AG04449 (cell line): ENCODE measurements at regions not wholly inside any gene's neighbourhood (a gene's known extent, or its start where the extent isn't known, plus 50 kb on each side); places are given as distances from the start of the nearest gene placed in this dataset.

ENCODE experiments used
- CTCF ChIA-PET: fragments of 350-600 bp; formaldehyde crosslinking; extraction: SDS; loops from one replicate; lab custom pipeline; 2021; ENCODE audit warnings: antibody characterized with exemption; lab: Yijun Ruan, JAX
- POLR2A ChIA-PET: fragments of 400-600, 350-600 bp; formaldehyde crosslinking; extraction: SDS; loops from one replicate; lab custom pipeline; 2020; ENCODE audit warnings: antibody characterized with exemption, inconsistent platforms; lab: Yijun Ruan, JAX
- DNase-seq: peaks from one replicate; pipeline ENCODE4 v3.0.0-alpha.2; 2010; ENCODE audit warnings: low read depth, low spot score
- H3K4me3 ChIP-seq: 2 replicates; pipeline ENCODE4 v1.5.1; 2011; ENCODE audit warnings: low read depth, mild to moderate bottlenecking, control low read depth, low read length
- TF ChIP-seq, protein P1 (sequence below): IDR thresholded peaks from one replicate; pipeline ENCODE4 v1.5.1; 2011; ENCODE audit warnings: mild to moderate bottlenecking, moderate library complexity, low read length, control low read depth, inconsistent platforms; ENCODE audit not compliant: insufficient read depth; ENCODE audit errors: missing control alignments

DNA sequence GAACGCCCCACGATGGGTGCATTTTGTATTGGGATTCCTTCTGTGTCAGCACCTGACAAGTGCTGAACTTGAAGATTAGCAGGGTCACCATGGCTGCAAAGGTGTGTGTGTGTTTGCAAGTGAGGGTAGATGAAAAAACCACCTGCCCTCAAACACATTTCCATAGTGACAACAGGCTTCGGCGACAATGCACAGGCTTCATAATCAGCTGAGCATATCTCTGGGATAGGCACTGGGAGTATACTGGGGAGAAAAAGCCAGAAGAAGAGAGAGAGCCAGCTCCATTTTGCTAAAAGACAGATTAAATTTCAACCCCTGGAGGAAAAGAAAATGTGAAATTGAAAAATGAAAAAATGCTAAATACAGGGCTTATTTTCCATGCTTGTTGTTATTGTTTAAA lies 656.1 kb downstream of the INHBA start:
- DNase-seq: no peak
- ChIA-PET CTCF (interaction anchor here (0.8 to 1.8 kb wide), 4 partner anchors 8 to 650 kb away, joined by 3 to 4 read pairs (median 3); no protein-coding TSS in a partner anchor), POLR2A (no interaction called here)
- H3K4me3 ChIP-seq: no peak overlapping the region
- TF ChIP-seq, protein P1, sequence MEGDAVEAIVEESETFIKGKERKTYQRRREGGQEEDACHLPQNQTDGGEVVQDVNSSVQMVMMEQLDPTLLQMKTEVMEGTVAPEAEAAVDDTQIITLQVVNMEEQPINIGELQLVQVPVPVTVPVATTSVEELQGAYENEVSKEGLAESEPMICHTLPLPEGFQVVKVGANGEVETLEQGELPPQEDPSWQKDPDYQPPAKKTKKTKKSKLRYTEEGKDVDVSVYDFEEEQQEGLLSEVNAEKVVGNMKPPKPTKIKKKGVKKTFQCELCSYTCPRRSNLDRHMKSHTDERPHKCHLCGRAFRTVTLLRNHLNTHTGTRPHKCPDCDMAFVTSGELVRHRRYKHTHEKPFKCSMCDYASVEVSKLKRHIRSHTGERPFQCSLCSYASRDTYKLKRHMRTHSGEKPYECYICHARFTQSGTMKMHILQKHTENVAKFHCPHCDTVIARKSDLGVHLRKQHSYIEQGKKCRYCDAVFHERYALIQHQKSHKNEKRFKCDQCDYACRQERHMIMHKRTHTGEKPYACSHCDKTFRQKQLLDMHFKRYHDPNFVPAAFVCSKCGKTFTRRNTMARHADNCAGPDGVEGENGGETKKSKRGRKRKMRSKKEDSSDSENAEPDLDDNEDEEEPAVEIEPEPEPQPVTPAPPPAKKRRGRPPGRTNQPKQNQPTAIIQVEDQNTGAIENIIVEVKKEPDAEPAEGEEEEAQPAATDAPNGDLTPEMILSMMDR: no peak

DNA sequence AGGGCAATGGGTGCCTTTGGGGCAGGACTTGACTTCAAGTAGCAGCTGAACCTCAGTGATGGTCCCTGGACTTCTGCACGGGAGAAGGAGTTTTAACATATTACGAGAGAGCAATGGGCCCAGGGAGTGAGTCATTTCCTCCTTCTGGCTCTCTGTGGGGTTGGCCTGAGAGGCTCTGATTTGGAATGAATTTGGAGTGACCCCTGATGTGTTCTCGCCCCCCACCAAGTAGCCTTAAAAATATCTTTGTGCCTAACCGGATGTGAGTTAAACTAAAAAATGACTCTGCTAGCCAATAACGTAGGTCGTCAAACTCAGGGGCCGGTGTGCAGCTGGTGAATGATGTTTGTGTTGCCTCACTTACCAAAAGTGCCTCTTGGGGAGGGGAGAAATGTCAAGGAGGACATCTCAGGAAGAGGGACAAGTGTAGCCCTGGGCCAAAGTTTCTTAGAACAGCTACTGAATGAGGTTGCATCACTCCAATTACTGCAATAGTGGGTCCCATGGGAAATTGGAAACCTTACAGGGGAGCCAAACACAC lies 656.6 kb downstream of the INHBA start:
- TF ChIP-seq, protein P1: no peak
- CTCF ChIA-PET: interaction anchor here (0.8 to 1.7 kb wide), 3 partner anchors 9 to 650 kb away, joined by 3 to 7 read pairs (median 4); no protein-coding TSS in a partner anchor
- DNase-seq: no peak
- no peak overlapping the region for H3K4me3 ChIP-seq
- POLR2A ChIA-PET: no interaction called here

DNA sequence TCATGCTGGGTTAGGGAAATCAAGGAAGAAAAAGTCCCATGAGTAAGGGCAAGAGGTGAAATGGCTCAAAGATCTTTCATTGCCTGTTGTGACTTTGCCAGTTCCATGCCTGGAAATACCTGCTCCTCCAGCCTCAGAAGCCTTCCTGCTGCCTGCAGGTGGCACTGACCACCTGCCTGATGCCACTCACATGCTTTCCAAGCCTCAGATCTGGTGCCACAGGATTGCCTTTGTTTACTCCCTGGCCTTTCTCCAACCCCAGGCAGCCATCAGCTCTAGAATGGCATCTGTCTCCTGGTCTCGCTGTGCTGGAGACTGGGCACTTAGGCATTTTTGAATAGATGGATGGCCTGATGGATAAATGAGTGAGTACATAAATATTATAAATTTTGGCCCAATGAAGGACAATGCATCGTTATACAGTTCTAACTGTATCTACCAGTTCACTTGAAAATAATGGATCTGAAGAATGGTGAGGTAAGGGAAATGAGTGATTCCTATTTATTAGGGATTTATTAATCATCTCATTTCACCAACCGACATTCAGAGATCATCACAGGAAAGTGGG lies 657.2 kb downstream of the INHBA start:
- no peak for DNase-seq
- POLR2A ChIA-PET: no interaction called here

DNA sequence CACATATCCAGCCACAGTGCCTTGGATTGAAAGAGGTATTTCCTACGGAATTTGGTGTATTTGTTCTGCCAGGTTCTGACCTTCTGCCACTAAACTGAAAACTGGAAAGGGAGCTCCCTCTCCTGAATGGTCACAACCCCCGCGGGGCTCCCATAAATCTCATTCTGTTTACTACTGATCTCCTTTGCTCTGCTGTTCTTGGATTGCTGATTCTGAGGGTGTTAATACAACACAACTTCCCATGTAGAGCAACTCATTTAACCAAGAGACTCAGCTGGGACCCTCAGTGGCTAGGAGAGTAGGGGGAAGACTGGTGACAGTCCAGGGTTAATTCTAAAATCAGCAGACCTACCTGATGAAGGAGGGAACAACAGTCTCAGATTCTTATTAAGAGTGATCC lies 662.9 kb downstream of the INHBA start:
- no peak overlapping the region for H3K4me3 ChIP-seq
- POLR2A ChIA-PET: no interaction called here
- CTCF ChIA-PET: interaction anchor here (0.9 to 2.4 kb wide), 3 partner anchors 14 to 664 kb away, joined by 3 to 8 read pairs (median 3); no protein-coding TSS in a partner anchor
- no peak for DNase-seq
- TF ChIP-seq, protein P1: no peak

More for the DNA sequence above, 657.2 kb downstream of the INHBA start:
- no peak overlapping the region for H3K4me3 ChIP-seq
- TF ChIP-seq, protein P1: no peak
- CTCF ChIA-PET: interaction anchor here (0.8 to 1.7 kb wide), 3 partner anchors 9 to 651 kb away, joined by 3 to 7 read pairs (median 4); no protein-coding TSS in a partner anchor

DNA sequence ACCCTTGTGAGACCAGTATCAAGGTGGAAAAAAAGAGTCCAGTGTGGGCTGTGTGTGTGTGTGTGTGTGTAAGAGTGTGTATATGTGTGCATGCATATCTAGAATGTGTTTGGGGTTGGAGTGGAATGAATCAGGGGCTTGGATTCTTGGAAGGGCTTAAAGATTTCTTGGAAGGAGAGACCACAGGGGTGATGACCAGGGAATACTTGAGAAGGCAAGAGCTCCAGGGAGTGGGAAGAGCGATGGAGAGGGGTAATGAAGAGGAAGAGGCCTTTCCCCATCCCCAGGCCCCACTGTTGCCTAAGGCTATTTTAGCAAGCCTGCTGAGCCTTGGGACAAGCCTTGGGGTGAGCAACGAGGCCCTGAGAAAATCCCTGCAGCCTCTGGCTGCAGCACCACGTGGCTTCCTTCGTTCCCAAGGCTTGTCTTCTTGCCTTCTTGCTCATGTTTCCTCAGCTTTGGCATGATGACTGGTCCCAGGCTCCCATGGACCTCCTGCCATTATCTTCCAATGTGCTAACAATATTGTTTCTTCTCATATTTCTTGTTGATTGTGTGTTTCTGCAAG lies 663.4 kb downstream of the INHBA start:
- POLR2A ChIA-PET: no interaction called here
- TF ChIP-seq, protein P1: no peak
- CTCF ChIA-PET: interaction anchor here (0.9 to 2.4 kb wide), 3 partner anchors 14 to 664 kb away, joined by 3 to 8 read pairs (median 3); no protein-coding TSS in a partner anchor
- H3K4me3 ChIP-seq: no peak overlapping the region
- no peak for DNase-seq

DNA sequence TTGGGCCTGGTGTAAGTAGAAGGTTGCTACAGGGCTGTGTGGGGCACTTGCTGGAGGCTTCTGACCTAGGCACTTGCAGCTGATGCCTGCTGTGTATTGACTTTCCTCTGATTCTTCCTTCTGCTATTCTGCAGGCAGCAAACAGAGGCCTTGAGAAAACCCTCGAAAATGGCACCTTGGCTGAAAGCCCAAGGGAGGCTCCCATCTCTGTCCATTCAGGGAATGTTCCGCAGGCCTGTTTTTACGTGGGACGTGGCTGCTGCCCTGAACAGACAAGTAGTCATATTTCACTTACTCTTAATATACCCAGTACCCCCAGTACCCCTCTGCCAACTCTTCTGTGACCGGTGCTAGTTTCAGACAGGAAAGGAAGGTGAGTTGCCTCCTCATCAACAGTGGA lies 664.7 kb downstream of the INHBA start:
- POLR2A ChIA-PET: no interaction called here
- TF ChIP-seq, protein P1: no peak
- CTCF ChIA-PET: interaction anchor here (1.0 to 2.4 kb wide), 3 partner anchors 10 to 36 kb away, joined by 3 to 8 read pairs (median 5); no protein-coding TSS in a partner anchor
- no peak for DNase-seq
- no peak overlapping the region for H3K4me3 ChIP-seq
